ACHN (cell line): ENCODE measurements at regions not wholly inside any gene's neighbourhood (a gene's known extent, or its start where the extent isn't known, plus 50 kb on each side); places are given as distances from the start of the nearest gene placed in this dataset.
"Not testable (repeated sequence)": the region's sequence is repeated elsewhere in the genome, so short reads cannot be mapped to it uniquely, and the experiment has no call there.

ENCODE experiments used
- DNase-seq: peaks from one replicate; pipeline ENCODE4 v3.0.0-alpha.2; 2015
- in situ Hi-C: cut with HindIII; loops from 2 replicates; pipeline ENCODE4 v1.10.0; 2017; ENCODE audit warnings: low sequenced_read_pairs, low pct_ligation_motif_present, low pct_unique_long_range_greater_than_20kb

DNA sequence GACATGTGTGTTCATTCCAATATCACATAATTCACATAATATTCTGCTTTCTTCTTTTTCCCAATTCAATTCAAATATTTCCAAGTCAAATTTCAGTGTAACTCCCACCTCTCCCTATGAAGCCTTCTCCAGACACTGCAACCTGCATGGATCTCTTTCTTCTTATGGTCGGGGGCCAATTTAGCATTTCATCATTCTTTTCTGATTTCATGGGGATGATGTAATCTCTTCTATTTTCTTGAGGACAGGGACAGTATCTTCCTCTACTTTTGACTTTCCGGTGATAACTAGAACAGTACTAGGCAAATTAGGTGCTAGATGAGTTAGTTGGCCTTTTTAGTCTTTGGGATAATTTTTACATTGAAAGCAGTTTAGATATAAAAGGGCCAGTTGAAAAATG, 92.7 kb downstream of the CARTPT start:
- DNase-seq: no peak
- in situ Hi-C loops: no loop called here

DNA sequence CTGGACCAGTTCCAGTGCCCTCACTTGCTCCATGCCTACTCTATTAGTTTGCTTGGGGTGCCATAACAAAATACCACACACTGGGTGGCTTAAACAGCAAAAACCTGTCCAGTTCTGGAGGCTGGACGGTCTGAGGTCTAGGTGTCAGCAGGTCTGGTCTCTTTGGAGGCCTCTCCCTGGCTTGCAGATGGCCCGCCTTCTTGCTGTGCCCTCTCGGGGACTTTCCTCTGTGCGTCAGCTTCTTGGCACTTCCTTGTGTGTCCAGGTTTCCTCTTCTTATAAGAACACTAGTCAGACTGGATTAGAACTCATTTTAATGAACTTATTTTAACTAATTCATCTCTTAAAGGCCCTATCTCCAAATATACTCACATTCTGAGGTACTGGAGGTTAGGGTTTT, 97.2 kb downstream of the CARTPT start:
- in situ Hi-C loops: no loop called here
- DNase-seq: no peak

DNA sequence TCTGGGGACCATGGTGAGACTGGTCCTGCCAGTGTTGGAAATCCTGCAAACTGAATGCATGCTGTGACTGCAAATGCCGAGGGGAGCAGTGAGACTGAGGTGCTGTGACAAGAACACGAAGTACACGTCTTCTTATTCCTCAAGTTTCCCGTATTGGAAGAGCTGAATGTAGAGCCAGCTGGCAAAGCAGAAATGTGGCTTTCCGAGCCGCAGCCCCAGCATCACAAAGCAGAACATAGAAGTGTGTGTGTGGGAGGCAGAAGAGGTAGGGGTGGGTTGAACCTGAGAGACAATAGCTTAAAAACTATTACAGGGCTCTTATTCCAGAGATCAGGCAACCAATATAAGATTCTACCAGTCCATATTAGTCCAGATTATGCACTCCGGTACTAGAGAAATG, 98.8 kb downstream of the CARTPT start:
- DNase-seq: no peak
- in situ Hi-C loops: no loop called here

DNA sequence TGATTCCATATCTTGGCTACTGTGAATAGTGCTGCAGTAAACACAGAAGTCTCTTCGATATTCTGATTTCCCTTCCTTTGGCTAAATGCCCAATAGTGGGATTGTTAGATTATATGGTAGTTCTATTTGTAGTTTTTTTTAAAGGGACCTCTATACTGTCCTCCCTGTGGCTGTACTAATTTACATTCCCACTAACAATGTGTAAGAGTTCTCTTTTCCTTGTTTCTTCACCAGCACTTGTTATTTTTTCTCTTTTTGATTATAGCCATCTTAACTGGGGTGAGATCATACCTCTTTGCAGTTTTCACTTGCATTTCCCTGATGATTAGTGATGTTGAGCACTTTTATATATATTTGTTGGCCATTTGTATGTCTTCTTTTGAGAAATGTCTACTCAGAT, 102.0 kb downstream of the CARTPT start:
- no peak for DNase-seq
- in situ Hi-C loops: no loop called here

DNA sequence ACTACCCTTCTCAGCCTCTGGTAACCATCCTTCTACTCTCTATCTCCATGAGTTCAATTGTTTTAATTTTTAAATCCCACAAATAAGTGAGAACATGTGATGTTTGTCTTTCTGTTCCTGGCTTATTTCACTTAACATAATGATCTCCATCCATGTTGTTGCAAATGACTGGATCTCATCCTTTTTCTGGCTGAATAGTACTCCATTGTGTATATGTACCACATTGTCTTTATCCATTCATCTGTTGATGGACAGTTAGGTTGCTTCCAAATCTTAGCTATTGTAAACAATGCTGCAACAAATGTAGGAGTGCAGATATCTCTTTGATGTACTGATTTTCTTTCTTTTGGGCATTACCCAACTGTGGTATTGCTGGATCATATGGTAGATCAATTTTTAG, 103.0 kb downstream of the CARTPT start:
- in situ Hi-C loops: not testable (repeated sequence)

DNA sequence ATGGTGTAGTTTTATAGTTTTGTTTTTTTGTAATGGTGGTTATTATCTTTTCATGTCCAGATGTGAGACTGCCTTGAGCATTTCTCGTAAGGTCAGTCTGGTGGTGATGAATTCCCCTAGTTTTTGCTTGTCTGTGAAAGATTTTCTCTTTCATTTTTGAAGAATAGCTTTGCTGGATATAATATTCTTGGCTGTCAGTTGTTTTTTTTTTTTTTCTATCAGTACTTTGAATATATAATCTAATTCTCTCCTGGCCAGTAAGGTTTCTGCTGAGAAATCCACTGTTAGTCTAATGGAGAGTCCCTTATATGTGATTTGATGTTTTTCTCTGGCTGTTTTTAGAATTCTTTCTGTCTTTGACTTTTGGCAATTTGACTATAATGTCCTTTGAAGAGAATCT, 106.9 kb downstream of the CARTPT start:
- in situ Hi-C loops: no loop called here

More for the DNA sequence above, 103.0 kb downstream of the CARTPT start:
- DNase-seq: not testable (repeated sequence)

DNA sequence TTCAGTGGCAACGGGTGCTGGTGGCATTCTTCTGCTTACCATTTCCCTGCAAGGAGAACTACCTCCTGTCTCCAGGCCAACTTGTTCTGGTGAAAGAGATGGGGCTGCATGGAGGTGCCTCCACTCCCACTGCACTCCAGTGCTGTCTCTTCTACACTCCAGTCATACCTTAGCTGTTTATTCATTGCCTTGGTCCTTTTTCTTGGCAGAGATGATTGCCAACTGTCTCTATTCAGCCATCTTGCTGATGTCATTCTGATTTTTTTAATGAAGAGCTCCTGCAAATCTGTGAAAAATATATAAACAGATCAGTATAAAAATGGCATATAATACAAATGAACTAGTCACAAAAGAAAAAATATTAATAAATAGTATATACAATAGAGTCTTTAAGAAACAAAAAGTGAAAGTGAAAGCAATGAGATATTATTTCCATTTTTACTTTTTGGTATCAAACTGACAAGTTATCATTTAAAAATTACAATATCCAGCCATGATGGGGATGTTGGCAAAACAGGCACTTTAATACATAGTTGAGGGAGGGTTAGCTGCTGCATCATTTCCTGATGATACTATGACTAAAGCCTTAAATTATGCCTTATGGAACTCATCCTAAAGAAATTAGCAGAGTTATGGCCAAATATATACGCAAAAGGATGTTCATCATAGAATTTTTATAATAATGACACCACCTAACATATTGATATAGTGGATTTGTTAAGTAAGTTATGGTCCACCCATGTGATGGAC, 109.4 kb downstream of the CARTPT start:
- no peak for DNase-seq

More for the DNA sequence above, 106.9 kb downstream of the CARTPT start:
- no peak for DNase-seq

DNA sequence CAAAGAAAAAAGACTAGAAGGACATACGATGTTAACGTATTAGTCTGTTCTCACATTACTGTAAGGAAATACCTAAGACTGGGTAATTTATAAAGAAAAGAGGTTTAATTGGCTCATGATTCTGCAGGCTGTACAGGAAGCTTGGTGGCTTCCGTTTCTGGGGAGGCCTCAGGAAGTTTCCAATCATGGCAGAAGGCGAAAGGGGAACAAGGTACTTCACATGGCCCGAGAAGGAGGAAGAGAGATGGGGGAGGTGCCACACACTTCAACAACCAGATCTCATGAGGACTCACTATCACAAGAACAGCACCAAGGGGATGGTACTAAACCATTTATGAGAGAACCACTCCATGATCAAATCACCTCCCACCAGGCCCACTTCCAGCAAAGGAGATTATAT, 110.1 kb downstream of the CARTPT start:
- in situ Hi-C loops: no loop called here
- no peak for DNase-seq

More for the DNA sequence above, 109.4 kb downstream of the CARTPT start:
- in situ Hi-C loops: no loop called here

DNA sequence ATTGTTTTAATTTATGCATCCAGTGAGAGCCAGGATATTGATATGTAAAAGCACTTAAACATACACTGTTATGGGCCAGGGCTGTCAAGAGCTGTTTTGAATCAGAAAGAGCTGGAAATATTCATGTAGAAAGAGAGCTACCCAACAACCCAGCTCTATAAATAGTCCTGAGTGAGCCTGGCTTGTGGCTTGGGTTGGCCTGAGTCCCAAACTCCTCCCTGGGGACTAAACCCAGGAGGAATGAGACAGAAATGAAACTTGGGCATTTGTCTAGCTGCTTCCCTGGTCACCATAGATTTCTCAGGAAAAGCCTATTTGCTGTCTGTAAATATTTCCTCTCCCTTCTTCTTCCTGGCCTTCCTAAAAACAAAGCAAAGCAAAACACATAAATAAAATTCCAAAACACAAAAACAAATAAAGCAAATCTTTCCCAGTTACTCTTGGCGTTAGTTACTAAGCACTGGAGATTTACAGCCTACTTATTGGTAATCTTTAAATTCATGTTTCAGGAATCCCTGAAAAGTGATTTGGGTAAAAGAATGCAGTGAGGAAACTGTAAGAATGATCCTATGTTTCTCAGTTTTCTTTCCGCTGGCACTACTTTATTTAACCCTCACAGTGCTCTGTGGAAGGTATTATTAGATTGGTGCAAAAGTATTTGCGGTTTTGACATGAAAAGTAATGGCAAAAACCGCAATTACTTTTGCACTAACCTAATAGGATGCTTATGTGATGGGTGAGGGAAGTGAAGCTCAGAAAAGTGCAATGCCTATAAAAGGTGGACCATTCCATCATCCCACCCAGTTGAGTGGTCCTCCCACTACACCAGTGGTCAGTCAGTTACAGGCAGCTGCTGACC, 111.8 kb downstream of the CARTPT start:
- peak; percentile 31 for DNase-seq
- in situ Hi-C loops: no loop called here

DNA sequence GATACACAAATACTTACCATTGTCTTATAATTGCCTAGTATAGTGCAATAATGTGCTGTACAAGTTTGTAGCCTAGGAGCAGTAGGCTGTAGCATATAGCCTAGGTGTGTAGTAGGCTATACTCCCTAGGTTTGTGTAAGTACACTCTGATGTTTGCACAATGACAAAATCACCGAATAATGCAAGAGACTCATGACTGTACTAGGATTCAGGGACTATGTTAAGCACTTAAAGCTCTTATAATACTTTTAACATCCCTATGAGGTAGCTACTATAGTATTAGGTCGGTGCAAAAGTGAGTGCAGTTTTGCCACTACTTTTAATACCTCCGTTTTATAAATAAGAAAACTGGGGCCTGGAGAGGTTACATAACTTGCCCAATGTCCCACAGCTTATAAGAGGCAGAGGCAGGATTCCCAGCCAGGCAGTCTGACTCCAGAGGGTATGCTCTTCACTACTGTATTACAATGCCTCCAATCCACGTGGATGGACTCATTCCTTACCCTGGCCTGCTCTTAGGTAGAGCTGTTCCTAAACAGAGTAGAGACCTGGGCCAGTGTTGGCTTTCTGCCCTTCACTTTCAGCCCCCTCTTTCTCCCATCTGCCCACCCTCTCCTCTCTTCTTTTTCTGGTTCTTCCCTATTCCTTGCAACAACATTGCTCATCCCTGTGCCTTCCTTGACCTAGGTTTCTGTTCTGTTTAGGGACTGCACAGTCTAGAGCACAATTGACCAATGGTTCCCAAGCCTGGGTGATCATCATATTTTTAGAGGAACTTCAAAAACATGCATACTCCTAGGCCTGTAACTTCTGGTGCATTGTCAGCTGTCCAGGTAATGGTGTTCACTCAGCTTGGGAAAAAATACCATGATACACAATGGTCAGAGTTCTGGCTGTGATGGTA, 114.0 kb downstream of the CARTPT start:
- no peak for DNase-seq
- in situ Hi-C loops: no loop called here

DNA sequence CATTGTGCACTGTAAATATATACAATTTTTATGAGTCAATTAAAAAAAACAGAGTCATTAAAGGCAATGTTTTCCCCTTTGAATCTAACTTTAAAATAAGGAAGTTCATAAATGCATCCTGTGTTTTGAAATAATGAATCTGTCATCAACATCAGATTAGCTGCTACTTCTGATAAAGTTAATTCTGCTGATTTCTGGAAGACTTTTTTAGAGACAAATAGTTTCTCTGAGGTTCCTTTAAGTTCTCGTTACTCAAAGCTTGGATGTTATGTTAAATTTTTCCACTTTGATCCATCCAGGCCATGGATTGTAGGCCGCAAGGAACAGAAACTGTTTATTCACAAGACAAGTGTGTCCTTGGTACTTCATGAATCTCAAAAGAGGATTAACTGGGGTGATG, 115.5 kb downstream of the CARTPT start:
- DNase-seq: no peak
- in situ Hi-C loops: no loop called here

DNA sequence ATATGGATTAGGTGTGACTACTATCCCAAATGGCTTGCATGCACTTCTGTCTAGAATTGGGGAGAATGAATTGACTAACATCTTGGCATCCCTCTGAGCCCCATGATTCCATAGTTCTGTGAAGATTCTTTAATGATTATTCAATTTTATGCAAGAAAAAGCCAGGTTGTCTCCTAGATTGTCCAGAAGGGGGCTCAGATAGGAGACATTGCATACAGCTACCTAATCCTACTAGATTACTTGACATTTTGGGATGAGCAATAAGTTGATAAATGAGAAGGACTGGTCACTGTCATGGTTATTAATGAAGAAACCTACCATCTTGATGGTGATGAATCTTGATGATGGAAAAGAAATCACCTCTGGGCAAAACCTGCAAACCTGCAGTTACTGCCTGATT, 117.0 kb downstream of the CARTPT start:
- no peak for DNase-seq
- in situ Hi-C loops: no loop called here

DNA sequence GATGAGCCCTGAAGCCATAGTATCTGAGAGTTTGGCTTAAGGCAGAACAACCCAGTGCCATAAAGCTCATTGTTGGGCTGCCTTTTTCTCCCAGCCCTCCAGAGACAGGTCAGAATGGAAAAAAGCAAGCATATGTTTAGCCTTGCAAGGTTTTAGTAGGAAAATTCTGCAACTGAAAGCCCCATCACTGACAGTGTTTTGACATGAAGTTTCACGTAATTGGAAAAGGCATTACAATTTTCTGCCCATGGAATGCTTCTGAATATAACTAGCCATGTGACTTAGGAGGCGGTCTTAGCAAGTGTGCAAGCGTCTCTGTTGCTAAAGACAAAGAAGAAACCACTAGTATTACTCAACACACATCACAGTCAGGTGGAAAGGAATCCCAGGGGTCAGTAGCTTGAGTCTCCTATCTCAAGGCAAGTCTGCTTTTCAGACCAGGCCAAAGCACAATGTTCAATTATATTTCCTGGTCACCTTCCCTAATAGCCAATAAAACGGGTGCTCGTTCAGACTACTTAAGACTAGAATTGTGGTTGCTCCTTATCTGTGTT, 117.6 kb downstream of the CARTPT start:
- in situ Hi-C loops: no loop called here
- no peak for DNase-seq

DNA sequence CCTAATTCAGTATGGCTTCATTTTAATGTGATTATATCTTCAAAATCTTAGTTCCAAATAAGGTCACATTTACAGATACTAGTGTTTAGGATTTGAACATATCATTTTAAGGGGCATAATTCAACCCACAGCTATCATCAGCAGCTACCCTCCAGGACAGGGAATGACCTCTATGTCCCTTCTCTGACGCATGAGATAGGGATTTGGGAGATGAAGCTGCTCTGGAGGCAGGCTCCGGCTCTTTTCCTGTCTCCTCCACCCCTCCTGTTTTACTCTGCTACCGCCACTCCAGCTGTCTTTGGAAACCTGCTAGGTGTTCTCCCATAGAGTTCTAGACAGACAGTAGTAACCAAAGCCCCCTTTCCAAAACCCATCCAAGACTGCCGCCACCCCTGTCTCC, 119.2 kb downstream of the CARTPT start:
- DNase-seq: no peak
- in situ Hi-C loops: no loop called here

DNA sequence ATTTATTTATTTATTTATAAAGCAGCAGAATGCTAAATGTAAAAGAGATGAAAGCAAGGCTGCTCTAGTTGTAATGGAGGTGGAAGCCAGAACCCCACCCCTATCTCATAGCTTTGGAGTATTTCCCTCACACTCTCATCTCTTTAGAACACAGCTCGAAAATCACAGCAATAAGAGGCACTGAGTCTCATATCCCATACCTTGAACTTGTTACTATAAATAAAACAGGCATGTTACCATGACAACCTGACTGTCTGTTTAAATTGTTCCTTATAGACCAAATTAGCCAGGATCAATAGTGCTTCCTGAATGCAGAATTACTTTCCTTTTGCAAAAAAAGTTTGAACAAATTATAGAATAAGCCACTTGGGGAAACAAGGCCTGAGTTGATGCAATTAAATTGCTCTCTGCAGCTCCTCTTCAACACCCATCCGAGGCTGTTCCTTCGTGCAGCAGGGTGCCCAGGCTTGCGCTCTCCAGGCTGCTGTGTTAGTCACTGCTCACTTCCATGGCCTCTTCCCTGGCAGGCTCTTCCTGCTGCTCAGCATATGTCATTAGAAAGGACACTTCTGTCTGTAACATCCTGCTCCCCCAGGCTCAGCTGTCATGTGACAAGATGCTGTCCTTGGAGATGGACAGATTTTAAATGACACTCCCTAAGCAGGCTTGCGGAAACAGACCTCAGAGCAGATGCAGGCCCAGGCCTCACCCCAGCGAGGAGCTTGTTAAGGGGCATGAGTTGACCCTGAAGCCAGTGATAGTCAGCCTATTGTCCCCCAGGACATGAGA, 120.2 kb downstream of the CARTPT start:
- DNase-seq: no peak
- in situ Hi-C loops: no loop called here

DNA sequence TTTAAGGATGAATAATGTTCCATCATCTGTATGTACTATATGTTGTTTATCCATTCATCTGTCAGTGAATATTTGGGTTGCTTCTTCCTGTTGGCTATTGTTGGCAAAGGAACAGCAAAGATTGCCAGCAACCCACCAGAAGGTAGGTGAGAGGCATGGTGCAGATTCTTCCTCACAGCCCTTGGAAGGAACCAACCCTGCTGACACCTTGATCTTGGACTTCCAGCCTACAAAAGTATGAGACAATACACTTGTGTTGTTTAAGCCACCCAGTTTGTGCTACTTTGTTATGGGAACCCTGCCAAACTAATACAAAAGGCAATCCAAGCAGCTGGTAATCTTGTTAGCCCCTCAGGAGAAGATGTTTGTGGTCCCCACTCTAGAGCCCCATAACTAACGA, 122.0 kb downstream of the CARTPT start:
- no peak for DNase-seq
- in situ Hi-C loops: no loop called here

DNA sequence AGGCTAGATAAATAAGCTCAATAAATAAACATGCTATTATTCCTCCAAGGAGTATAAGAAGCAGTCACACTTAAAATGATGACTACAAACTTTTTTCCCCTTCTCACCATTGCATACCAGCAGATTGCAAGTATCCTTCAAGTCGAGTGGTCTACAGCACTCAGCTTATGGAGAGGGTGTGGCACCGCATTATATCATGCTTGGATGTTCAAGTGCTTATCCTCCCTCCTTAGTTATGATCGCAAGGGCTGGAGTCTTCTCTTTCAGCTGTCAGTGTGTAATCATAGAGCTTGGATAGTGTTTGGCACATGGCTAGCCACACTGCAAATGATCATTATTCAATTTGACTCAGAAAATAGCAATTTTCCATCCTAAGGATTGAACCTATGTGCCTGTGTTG, 124.0 kb downstream of the CARTPT start:
- no peak for DNase-seq

DNA sequence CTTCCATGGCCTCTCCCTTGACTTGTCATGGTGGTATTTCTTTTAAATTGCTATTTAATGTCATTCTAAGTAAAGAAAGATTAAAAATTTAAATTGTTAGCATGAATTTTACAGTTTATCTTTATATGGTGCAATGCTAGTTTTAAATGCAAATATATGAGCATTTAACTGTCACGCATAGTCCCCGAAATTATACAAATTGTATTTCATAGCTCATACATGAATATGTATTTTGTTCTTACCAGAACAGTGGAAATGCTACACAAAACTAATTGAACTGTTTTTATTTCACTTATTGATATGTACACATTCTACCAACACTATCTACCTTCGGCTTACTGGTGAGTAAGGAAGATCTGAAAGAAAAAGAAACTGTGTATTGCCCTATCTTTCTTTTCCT, 125.8 kb downstream of the CARTPT start:
- no peak for DNase-seq
- in situ Hi-C loops: no loop called here

More for the DNA sequence above, 124.0 kb downstream of the CARTPT start:
- in situ Hi-C loops: no loop called here
